HG03432 (cell line): ENCODE measurements at regions not wholly inside any gene's neighbourhood (a gene's known extent, or its start where the extent isn't known, plus 50 kb on each side); places are given as distances from the start of the nearest gene placed in this dataset.
A peak's percentile ranks its signal among the peaks of the same experiment; 100 is the strongest.

Experiments
- ATAC-seq: cut with Tn5 transposase; IDR thresholded peaks from one replicate; pipeline ENCODE4 v1.9.1; 2021; ENCODE audit warnings: mild to moderate bottlenecking, moderate library complexity; ENCODE audit not compliant: unreplicated experiment

DNA sequence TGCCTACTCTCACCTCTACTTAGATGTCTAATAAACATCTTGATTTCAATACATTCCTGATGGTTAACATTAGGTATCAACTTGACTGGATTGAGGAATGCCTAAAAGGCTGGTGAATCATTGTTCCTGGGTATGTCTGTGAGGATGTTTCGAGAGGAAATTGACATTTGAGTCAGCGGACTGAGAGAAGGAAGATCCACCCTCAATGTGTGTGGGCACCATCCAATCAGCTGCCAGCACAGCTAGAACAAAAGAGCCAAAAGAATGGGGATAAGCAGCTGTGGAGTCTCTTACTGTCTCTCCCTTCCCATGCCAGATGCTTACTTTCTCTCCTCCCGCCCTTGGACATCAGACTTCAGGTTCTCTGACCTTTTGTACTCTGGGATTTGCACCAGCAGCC is 128.6 kb upstream of the HS3ST5 start:
- ATAC-seq: no peak

DNA sequence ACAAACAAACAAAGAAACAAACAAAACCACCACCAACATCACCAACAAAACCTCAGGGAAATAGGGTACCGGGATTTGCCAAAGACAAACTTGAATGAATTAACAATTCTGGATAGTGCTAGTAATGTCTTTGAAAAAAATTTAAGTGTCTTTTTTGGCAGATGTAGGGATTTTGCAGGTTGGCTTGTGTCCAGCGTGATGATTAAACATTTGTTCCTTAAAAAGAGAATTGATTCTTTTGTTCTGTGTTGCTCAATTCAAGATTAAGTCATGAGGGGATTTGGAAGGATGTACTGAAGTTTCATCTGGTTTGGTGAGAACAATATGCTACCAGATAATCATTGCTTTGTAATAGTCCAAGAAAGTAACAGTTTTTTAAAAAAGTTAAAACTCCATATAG is 125.1 kb upstream of the HS3ST5 start:
- no peak for ATAC-seq

DNA sequence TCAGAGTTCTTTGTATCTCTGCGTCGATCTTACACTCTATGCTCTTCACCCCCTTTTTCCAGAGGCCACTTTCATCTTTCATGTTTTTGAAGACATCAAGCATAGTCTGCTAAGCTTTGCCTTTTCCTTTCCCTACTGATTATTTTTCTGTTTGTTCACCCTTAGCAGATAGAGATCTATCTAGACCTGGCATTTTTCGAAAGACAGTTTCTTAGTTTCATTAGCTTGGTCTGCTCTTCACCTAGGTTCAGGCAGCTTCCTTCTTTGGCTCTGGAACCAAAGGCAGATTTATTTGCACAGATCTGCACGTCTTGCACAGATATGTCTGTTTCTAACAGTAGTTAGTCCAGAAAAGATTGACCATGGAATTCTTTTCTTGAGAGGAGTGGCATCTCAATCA is 122.7 kb upstream of the HS3ST5 start:
- ATAC-seq: no peak

DNA sequence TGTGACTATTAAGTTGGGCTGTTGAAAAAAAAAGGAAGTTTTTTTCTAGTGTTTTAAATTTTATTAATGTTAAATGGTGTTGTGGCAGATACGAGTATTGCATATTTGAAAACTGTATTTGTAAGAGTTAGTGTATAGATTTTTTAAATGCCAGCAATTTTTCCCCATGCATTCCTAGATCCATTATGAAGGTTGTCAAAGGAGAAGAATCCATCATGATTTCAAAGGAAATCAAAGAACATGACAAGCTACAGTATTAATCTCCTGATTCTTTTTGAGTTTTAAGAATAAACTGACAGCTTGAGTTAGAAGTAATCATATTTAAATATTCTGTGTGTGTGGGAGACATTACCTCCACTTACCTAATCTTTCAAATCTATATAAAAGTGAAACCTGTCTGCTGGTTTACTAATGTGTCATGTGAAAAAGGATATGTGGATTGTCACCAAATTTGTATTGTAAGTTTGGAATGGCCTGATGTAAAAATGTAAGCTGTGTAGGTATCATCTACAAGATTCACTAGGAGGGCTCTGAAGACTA is 111.0 kb upstream of the HS3ST5 start:
- ATAC-seq: no peak

DNA sequence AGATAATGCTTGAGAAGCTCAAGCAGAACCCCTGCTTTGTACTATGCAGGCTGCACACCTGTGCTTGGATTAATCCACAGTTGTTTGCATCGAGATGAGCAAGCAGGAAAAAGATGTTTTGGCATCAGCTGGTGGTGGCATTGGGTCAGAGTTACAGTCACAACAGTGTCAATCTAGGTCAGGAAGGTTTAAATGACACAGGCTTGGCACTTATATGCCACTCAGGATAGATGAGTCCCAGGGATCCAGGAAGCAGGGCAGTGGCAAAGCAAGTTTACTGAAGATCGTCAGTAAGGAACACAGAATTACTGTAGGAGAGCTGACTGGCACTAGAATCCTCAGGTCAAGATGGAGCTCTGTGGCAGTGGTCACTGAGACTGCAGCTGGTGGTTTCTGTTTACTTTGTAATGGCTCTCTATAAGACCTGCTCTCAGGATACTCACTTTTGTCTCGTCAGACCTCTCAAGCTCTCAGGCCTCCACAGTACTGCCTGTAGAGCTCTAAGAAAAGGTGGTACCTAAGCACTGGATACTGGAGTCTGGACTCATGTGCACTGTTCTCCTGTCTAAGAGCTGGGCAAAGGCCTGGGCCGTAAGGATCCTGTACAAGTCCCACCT is 110.1 kb upstream of the HS3ST5 start:
- ATAC-seq: no peak

DNA sequence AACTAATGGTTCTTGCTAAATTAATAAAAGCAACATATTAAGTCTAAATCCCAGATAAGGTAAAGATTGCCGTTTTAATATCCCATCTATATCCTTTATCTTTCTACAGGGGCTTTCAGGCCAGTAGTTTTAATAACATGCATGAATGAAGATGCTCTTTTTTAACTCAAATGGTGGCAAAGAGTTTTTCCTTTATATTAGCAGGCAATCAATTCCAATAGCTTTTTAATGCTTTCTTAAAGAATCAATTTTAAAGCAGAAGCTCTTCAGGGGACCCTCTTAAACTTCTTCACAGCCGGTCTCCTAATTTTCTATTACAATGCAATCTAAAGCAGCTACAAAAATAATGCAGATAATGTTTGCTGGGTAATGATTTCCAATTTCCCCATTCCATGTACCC is 107.8 kb upstream of the HS3ST5 start:
- no peak for ATAC-seq

DNA sequence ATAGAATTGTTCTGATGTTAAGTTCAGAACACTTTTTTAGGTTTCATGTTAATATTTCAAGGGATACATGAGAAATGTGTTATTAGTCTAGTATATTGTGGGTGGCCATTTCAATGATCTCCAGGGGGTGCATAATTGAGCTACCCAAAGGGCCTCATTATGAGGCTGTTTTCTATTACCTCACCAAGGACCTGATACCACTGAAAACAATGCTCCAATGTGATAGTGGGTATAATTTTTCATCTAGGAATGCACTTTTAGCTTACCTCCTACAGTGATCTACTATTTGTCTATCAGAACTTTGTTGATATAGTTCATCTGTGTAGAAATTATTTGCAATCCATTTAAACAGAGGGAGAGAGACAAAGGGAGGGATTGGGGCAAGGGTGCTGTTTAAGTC is 106.8 kb upstream of the HS3ST5 start:
- ATAC-seq: no peak

DNA sequence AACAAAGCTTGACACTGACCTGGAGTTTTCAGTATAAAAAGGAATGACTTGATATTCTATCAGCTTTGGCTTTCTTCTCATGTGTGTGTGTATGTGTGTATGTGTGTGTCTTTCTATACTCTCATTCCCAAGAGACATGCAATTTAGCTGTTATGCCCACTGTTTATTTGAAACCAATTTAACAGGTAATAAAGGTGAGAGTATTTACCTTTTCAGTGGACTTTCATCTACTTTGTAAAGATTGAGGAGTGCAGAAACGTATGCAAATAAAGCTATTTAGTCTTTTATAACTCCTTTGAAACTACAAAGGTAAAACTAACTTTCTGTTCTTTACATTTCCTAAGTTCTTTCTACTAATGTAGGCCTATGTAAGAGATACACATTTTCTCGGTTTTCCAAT is 103.5 kb upstream of the HS3ST5 start:
- ATAC-seq: no peak

DNA sequence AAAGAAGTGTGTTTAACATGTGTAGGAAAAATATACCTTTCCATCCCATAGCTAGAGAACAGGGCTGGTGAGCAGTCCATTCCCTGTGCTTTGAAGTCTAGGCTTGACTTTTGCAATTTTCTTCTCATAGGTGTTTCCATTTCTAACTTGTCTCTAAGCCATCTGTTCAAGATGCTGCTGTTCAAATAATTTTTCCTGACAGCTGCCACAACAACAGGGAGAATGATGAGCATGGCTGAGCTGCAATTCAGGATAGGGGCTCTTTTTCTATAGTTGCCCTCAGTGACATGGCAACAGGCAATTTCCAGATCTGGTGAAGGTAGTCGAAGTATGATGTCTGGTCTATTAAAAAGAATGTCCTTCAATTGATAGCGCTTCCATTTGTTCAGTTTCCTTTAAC is 103.0 kb upstream of the HS3ST5 start:
- ATAC-seq: no peak

DNA sequence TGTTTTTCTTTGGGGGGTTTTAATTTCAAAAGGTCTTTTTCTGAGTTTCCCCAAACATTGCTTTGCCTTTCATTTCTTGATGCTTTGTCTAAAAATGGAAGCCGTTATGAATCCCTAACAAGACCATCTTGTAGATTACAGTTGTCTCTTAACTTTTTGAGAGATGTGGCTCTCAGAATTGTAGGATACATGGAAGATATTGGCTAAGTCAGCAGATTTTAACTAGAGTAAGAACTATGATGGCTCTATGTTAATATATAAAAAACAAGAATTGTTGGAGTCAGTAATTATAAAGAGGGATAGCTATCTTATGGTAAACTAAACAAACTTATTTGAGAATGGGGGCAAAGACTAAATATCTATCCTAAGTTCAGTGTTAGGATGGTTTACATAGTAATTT is 96.6 kb upstream of the HS3ST5 start:
- no peak for ATAC-seq

DNA sequence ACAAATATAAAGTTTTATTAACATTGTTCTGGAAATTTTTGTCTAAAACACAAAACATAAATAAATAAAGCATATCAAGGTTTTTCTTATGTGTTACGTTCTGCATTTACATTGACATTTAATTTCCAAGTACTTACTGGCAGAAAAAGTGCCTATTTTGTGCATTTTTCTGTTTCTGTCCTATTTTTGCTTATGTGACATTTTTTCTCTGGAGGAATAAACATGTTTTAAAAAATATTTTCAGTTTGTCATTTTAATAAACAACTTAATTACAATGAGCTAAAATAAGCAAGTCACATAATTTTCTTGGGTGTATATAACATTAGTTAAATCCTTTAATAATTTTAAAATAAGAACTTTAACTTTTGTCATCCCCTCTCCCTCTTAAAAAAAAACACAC is 94.4 kb upstream of the HS3ST5 start:
- ATAC-seq: no peak

DNA sequence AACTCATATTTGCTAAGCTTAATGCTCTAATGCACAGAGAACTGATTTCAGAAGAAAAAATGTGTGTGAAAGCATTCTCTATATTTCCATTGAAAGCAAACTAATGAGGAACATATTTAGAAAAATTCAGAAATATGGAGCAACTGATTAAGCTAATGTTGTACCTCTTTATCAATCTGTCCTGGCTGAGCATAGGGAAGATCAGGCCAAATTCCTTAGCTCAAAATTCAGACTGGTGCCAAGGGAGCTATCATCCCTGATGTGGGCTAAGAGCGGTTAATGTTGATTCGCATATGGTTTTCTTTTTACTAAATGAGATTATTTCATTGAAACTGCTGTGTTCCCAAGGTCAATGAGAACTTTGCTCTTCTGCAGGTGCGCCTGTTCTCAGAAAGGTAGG is 93.9 kb upstream of the HS3ST5 start:
- no peak for ATAC-seq

DNA sequence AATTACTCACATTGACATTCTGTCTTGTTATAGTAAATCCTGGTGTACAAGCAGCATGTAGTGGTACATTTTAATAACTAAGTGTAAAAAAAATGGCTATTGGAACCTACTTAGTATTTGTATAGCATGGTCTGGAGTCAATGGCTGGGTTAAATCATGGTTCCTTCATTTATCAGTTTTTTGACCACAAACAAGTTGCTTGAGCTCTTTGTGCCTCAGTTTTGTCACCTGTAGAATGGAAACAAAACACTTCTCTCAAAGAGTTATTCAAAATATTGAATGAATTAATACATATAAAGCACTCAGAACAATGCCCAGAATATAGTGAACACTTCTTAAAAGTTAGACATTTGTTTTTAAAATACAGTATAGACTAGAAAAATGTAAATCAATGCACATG is 93.2 kb upstream of the HS3ST5 start:
- no peak for ATAC-seq

DNA sequence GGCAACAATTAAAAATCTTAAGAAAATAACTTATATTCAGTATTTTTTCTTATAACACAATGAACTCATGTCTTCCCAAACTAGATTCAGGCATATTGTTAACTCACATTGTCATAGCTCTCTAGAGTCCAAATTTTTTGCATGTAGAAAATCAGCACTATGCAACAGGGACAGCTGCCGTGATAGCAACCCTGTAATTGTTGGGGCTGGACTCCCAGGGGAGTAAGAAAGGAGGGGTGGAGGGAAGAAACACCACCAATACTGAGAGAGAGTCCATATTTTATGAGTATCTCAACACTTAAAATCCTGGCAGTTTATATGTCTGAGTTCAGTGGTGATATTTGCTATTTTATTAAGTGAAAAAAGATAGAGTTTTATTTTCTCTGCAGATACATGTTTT is 89.6 kb upstream of the HS3ST5 start:
- ATAC-seq: no peak

DNA sequence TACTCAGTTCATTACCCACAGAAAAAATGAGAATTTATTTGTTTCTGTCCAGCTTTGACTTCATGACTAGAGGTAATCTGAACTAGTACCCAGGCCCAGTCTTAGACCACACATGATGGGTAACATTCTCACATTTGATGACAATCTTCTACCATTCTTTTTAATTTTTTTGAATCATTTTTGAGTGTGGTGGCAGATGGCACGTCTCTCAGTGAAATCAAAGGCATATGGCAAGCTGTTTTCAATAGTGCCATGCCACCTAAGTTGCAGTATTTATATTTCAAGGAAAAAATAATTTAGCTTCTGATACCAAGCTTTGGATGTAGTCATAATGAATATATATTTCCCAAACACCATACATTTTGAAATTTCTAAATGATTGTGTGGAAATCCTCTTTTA is 88.8 kb upstream of the HS3ST5 start:
- no peak for ATAC-seq

DNA sequence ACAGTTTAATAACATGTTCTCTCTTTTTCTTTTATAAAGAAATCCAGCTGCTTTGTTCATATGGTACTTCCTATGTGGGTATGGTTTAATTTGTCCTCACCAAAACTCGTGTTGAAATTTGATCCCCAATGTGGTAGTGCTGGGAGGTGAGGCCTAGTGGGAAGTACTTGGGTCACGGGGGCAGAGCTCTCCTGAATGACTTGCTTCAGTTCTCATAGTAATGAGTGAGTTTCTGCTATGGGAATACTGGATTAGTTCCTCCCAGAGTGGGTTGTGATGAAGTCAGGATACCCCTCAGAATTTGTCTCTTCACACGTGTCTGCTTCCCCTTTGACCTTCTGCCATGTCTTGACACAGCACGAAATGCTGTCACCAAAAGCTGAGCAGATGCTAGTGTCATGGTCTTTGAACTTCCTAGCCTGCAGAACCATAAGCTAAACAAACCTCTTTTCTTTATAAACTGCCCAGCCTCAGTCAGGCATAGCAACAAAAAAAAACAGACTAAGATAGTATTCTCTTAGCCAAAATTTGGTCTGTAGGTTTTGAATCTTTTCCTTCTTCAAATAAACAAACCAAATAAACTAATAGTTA is 87.8 kb upstream of the HS3ST5 start:
- no peak for ATAC-seq

DNA sequence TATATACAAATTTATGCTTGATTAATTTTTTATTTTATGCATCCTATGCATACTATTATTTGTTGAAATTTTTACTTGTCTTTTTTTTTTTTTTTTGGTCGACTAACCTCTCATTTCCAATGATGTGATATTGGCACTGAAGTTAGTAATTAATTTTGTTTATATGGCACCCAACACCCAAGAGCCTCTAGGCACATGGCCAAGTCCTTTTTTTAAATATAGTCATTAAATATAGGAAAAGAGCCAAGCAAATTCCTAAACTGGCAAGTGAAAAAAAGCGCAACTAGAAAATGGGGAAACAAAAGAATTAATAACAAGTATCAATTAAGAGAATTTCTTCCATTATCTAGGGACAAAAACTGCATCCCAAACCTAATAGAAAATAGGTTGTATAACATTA is 85.5 kb upstream of the HS3ST5 start:
- no peak for ATAC-seq

DNA sequence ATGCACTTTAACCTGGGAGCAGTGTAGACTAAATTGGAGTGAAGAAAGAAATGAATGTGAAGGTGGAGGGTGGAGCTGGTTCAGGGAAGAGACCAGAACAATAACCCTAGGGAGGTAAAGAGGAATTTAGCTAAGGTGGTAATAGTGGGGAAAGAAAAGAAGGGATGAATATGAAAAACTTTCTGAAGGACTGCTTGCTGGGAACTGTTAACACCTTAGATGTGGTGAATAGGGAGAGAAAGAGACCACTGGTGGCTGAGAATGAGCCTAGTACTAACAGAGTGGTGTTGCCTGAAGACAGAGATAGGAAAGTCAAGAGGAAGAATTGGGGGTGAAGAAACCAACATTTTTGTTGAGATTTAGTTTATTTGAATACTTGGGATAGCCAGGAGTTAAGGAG is 78.4 kb upstream of the HS3ST5 start:
- ATAC-seq: no peak

DNA sequence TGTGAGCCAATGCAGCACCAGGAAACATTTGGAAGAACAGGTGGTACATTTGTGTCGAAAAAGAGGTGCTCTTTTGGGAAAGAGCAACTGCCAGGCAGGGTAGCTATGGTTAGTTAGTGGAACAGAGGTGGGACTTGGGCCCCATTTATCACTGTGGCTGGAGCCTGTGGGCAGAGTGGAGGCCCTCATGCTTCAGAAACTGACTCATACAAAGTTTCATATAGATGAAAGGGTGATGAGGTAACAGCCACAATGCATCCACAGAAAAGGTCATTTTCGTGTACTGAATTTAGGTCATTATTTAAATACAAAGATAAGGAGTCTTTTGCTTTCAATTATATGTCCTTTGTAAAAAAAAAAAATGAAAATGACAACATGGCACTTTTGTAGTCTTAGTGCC is 76.4 kb upstream of the HS3ST5 start:
- ATAC-seq: peak; percentile 100

DNA sequence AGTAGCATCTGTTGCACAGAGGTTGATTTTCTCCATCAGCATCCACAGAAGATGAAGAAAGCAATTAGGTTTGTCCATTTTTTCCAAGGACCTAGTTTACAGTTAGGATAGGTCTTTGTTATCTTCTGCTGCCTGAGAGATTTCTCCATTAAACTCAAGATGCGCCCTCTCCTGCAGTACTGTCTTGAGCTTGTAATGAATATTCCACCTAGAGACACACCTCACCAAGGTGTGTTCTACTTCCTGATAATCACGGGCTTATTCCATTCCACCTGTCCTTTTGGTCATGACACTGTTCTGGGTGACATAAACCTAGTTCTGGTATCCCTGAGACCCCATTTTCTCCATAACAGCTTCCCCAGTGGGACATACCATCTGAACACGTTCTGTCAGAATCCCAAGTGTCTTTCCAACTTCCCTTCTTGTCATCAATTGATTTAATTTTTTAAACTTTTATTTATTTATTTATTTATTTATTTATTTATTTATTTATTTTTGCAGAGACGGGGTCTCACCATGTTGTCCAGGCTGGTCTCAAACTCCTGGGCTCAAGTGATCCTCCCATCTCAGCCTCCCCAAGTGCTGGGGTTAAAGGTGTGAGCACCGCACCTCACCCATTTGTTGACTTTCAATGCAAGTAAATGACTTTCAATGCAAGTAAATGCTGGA is 75.6 kb upstream of the HS3ST5 start:
- ATAC-seq: no peak

DNA sequence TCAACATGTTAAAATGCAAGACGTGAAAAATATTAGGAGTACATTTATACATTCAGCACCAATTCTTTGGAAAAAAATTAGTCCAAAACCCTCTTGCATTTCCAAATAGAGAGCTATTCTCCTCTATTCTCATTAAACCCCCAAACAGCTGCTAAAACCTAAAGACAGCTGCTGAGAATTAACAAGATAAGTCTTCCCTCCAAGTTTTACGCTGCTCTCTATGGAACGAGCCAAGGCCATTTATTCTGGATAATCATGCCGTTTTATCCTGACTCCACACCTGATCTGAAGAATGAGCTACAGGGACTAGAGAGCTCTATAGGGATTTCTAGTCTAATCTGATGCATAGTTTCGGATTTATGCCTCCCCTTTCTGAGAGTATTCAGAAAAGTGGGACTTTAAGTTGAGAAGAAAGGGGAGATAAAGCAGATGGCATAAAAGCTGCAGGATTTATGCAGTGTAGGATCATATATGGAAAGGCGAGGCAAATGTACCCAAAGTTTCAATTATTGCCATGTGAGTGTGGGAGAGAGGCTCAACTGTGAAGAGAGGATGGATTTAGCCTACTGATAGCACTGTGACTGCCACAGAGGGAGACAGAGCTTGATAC is 64.7 kb upstream of the HS3ST5 start:
- no peak for ATAC-seq

DNA sequence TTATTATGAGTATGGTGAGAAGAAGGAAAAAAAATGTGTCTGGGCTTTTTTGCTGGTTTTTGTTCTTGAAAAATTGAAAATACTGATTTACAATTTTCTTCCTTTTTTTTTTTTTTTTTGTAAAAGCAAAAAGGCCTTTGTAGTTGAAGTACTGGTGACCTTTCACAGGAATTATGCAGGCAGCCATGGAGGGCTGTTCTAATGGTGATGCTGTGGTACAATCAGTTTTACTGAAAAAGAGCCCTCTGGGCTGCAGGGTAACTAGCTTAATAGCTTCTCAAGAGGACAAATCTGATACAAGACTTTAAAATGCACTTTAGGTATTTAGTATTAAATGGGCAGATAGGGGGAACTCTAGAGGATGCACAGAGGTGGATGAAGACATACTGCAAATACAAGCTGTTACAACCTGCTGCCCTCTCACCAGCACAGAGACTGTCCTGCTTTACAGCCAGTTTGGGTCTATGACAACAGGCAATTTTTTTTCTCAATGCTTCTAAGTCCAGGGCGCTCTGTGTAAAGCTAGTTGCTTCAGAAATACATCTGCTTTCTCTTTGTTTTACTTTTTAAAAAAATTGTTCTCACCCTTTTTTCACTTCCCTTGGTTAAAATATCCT is 61.6 kb upstream of the HS3ST5 start:
- ATAC-seq: no peak
